HG03378 (cell line): ENCODE measurements at regions not wholly inside any gene's neighbourhood (a gene's known extent, or its start where the extent isn't known, plus 50 kb on each side); places are given as distances from the start of the nearest gene placed in this dataset.

ENCODE experiments used
- ATAC-seq: cut with Tn5 transposase; IDR thresholded peaks from one replicate; pipeline ENCODE4 v1.9.1; 2021; ENCODE audit warnings: mild to moderate bottlenecking, moderate library complexity; ENCODE audit not compliant: unreplicated experiment

- ATAC-seq = no peak
Observed at GRCh38 chr3:170753421-170754310, 116.3 kb downstream of the RPL22L1 start.

- ATAC-seq = no peak
Observed at GRCh38 chr3:170752571-170753155, 117.3 kb downstream of the RPL22L1 start.

GRCh38 chr3:170751899-170752293, 118.1 kb downstream of the RPL22L1 start:
- ATAC-seq = no peak

- no peak for ATAC-seq
Observed at GRCh38 chr3:170751083-170751898, 118.7 kb downstream of the RPL22L1 start.

- ATAC-seq = no peak
Observed at GRCh38 chr3:170750478-170750830, 119.5 kb downstream of the RPL22L1 start.

DNA sequence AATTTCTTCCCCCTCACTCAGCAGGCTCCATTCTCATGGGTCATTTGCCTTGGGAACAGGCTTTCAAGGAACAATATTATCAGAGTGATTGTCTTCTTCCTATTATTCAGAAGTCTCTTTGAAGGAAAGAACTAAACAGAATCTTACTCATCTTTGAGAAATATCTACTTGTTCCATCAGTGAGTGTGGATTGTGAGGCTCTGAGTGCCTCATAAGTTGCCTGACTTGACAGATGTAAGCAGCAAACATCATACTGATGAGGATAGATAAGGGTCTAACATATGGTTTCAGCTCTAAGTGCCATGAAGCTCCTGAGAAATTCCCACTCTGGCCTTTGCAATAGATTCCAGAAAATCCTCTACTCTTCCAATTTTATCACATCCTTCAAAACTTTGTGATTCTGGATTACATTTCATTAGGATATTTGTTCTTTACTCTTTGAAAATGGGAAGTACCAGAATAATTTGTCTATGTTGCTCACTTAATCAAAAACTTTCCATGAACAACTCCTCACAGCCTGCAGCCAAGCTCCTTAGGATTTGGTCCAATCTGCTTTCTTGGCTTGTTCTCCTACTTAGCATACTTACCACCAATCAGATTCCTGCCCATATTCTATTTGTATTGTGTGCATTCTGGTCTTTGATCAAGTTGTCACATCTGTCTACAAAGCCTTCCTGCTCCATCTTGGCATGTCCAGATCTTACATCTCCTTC, 120.1 kb downstream of the RPL22L1 start:
- no peak for ATAC-seq

DNA sequence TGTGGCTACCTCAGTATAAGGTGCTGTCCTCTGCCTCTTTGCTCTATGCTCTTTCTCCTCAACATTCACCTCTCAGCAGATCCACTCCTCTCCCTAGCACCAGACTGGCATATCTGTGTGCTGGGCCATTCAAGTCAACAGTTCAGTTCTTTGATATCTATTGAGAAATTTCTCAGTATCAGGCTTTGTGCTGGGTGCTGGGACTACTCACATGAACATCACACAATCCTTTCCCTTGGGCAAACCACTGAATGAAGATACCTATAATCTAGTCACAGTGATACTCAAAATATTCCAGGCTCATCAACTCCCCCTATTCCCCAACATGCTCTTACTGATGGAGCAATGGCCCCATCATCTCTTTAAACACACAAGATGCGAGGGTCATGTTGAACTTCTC, 120.8 kb downstream of the RPL22L1 start:
- no peak for ATAC-seq

DNA sequence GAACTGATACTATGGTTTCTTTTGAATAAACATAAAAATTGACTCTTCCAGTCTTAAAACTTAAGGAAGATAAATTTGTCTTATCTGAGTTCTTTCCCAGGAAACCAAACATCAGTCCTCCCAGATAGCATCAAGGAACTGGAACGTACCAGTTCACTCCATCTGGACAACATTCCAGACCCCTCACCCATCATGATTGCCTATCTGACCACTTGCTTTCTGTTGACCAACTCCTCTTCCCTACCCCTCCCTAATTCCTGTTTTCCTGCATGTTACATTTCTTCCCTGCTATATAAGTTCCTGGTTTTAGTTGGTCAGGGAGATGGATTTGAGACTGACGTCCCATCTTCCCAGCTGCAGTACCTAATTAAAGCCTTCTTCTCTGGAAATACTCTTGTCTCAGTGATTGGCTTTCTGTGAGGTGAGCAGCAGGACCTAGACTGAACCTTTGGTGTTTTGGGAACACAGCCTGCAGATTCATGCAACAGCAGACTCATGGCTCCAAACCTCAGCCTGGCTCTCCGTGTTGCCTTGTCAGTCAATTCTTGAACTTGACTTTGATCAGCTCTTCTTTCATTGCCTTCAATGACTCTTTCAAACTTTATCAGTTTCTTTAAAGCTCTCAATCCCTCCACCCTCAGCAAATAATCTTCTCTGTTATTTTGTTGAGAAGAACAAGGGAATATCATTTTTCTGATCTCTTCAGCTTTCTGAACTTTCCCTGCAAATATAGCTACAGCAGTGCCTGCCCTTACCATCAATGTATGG, 123.6 kb downstream of the RPL22L1 start:
- ATAC-seq = no peak

DNA sequence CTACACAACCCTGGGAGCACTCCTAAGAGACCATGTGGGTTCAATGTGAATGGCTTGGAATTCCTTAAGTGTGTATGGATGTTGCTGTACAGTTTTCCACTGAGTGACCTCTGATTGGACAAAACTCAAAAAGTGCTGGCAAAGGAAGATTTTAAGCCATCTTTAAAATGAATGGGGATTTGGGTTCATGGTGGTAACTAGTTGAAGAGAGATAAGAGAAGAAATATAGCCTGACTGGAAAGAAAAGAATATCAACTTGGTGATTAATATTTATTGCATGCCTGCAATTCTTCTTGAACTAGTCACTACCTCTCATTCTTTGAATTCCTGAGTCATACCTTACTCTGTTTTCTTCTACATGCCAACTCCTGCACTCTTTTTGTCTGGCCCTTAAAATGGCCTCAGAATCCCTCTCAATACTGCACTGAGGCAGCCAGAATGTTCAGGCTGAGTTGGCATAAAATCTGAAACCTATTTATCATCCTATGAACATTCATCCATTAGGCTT, 124.7 kb downstream of the RPL22L1 start:
- ATAC-seq = no peak

- ATAC-seq = no peak
Observed at GRCh38 chr3:170741756-170742529, 128.1 kb downstream of the RPL22L1 start.

GRCh38 chr3:170740726-170741591, 129.0 kb downstream of the RPL22L1 start:
- ATAC-seq = no peak

- ATAC-seq = no peak
Observed at GRCh38 chr3:170740285-170740684, 129.7 kb downstream of the RPL22L1 start.

- no peak for ATAC-seq
Observed at GRCh38 chr3:170739410-170739809, 130.6 kb downstream of the RPL22L1 start.

GRCh38 chr3:170738766-170739165, 131.2 kb downstream of the RPL22L1 start:
- ATAC-seq = no peak

DNA sequence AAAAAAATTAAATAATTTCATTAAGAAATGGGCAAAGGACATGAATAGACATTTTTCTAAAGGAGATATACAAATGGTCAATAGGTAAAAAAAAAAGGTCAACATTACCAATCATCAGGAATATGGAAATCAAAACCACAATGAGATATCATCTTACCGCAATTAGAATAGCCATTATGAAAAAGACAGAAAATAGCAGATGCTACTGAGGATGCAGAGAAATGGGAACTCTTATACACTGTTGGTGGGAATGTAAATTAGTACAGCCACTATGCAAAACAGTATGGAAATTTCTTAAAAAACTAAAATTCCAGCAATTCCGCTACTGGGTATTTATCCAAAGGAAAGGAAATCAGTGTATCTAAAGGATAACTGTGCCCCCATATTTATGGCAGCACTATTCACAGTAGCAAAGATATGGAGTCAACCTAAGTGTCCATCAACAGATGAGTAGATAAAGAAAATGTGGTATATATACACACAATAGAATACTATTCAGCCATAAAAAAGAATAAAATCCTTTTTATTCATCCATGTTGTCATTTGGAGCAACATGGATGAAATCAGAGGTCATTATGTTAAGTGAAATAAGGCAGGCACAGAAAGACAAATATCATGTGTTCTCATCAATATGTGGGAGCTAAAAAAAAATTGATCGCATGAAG, 132.4 kb downstream of the RPL22L1 start:
- ATAC-seq = no peak

- ATAC-seq = no peak
Observed at GRCh38 chr3:170735821-170736220, 134.2 kb downstream of the RPL22L1 start.

GRCh38 chr3:170734735-170735065, 135.3 kb downstream of the RPL22L1 start:
- no peak for ATAC-seq
